ENCODE measurements at regions not wholly inside any gene's neighbourhood (a gene's known extent, or its start where the extent isn't known, plus 50 kb on each side); places are given as distances from the start of the nearest gene placed in this dataset.

DNA sequence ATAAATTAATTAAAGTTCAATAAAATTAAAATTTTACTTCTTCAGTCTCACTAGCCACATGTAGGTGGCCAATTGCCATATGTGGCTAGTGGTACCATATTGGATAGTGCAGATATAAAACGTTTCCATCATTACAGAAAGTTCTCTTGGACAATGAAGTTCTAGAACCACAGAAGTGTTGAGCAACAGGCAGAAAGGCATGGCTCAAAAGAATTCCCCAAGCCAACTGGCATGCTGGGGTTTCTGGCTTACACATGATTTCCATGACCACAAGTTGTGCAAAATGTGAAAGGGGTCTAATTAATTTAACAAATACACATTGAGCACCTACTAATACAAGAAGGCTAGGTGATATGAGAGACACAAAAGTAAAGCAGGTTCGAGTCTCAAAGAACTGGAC lies 72.2 kb upstream of the CDC42BPA start:
- Histone ChIP-seq H3K27ac (no peak overlapping the region), H3K27me3 (no peaks in the 10 kb centered on the region), H3K4me3 (no peak overlapping the region), H3K9me3 (no peaks in the 10 kb centered on the region), H3K36me3 (no peaks in the 10 kb centered on the region), H3K4me1 (no peaks in the 10 kb centered on the region)
- ATAC-seq: no peak
- TF ChIP-seq, protein P1, sequence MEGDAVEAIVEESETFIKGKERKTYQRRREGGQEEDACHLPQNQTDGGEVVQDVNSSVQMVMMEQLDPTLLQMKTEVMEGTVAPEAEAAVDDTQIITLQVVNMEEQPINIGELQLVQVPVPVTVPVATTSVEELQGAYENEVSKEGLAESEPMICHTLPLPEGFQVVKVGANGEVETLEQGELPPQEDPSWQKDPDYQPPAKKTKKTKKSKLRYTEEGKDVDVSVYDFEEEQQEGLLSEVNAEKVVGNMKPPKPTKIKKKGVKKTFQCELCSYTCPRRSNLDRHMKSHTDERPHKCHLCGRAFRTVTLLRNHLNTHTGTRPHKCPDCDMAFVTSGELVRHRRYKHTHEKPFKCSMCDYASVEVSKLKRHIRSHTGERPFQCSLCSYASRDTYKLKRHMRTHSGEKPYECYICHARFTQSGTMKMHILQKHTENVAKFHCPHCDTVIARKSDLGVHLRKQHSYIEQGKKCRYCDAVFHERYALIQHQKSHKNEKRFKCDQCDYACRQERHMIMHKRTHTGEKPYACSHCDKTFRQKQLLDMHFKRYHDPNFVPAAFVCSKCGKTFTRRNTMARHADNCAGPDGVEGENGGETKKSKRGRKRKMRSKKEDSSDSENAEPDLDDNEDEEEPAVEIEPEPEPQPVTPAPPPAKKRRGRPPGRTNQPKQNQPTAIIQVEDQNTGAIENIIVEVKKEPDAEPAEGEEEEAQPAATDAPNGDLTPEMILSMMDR (IDR thresholded peaks at IDR 0.05): no peak
- DNase-seq: no peak
- intact Hi-C loops (cut with DNase I): no loop called here

DNA sequence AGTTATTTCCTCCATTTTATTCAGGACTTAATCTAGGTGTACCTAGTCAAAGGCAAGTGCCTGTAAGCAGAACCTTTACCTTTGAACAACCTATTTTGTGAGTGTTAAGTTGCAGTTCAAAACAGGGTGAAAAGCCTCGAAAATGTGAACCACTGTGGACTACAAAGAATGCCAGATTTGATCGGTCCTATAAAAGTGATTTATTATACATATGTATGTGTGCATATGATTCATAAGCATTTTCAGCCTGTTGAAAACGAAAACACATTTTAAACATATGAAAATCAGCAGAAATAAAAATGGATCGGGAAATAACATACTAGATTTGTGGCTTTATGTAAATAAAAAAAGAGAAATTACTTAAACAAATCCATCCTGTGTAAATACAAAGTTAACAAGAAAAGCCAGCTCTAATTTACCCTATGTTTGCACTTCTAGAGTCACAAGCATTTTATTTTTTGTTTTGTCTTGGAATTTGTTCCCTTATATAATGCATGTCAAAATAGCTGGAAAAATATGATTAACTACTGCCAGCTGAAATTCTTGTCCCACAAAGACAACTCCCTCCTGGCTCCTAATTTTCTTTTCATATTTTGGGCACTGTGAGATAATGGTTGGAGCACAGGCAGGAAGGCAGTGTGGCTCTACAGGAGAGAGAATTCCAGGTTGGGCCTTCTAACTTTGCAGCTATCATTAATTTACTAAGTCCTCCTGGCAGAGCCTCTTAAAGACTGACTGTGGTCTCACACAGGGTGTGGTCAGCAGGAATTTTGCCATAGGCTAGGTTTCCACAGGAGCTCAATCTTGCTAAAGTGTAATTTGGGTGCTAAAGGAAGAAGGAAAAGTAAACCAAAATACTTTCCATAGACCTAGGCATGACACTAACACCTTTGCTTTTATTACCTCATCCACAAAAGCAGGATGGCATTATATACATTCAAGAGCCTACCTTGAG lies 70.2 kb upstream of the CDC42BPA start:
- Histone ChIP-seq H3K27ac (no peak overlapping the region), H3K9me3 (no peaks in the 10 kb centered on the region), H3K27me3 (no peaks in the 10 kb centered on the region), H3K36me3 (no peaks in the 10 kb centered on the region), H3K4me3 (no peak overlapping the region), H3K4me1 (no peaks in the 10 kb centered on the region)
- TF ChIP-seq, protein P1 (IDR thresholded peaks at IDR 0.05): no peak
- DNase-seq (no peak), ATAC-seq (no peak)
- intact Hi-C loops (cut with DNase I): no loop called here

DNA sequence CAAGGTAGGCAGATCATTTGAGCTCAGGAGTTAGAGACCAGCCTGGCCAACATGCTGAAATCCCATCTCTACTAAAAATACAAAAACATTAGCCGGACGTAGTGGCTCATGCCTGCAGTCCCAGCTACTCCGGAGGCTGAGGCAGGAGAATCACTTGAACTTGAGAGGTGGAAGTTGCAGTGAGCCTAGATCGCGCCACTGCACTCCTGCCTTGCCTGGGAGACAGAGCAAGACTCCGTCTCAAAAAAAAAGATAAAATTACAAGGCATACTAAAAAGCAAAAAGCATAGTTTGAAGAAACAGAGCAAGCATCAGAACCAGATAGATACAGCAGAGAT lies 61.2 kb upstream of the CDC42BPA start:
- no peaks in the 10 kb centered on the region for H3K36me3 ChIP-seq
- no peak for ATAC-seq
- intact Hi-C loops (cut with DNase I): no loop called here
- H3K4me1 ChIP-seq: no peaks in the 10 kb centered on the region
- H3K9me3 ChIP-seq: no peaks in the 10 kb centered on the region
- H3K27me3 ChIP-seq: no peaks in the 10 kb centered on the region
- TF ChIP-seq, protein P1 (IDR thresholded peaks at IDR 0.05): no peak
- H3K27ac ChIP-seq: no peak overlapping the region
- H3K4me3 ChIP-seq: no peak overlapping the region
- DNase-seq: no peak

DNA sequence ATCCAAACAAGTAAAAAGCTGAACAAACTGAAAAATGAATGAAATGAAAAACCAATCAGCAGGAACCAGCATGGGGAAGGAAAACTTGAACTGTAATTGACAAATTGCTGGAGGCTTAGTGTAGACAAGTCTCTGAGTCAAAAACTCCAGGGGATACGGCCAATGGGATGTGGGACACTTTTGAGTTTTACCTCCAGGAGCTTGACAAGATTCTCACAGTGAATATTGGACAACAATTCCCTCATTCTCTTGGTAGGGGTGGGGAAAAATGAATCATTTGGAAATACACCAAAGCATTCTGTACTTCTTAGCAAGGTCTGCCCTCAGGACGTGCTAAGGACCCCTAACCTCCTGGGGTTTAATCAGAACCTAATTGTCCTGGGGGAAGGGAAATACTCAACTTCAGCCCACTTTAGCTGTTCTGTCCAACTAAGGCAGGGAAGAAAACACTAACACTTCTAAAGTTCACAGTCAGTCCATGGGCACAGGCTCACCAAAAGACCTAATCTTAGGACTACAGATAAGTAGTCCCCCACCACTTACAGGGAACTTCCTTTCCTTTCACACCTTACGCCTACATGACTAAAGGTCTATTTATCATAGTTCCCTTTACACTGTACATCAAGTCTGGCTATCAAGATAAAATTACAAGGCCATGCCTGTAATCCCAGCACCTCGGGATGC lies 60.7 kb upstream of the CDC42BPA start:
- H3K4me1 ChIP-seq: no peaks in the 10 kb centered on the region
- intact Hi-C loops (cut with DNase I): no loop called here
- DNase-seq: no peak
- H3K27ac ChIP-seq: no peak overlapping the region
- H3K36me3 ChIP-seq: no peaks in the 10 kb centered on the region
- no peaks in the 10 kb centered on the region for H3K27me3 ChIP-seq
- H3K4me3 ChIP-seq: no peak overlapping the region
- ATAC-seq: no peak
- no peaks in the 10 kb centered on the region for H3K9me3 ChIP-seq
- TF ChIP-seq, protein P1 (IDR thresholded peaks at IDR 0.05): no peak

DNA sequence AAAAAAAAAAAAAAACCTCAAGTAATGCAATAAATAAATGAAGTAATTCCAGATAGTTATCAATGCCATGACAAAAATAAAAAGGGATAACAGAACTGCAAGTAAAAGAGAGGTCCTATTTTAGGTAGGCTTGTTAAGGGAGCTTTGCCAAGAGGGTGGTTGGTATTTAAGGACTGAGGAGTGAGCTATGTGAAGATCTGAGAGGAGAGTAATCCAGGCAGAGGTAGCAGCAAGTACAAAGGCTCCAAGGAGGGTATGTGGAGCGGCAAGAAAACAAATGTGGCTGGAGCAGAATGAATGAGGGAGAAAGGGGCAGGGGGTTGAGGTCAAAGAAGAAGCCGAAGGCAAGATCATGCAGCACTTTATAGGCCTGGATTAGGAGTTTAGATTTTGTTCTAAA lies 59.9 kb upstream of the CDC42BPA start:
- intact Hi-C loops (cut with DNase I): no loop called here
- H3K9me3 ChIP-seq: no peaks in the 10 kb centered on the region
- ATAC-seq (no peak), DNase-seq (no peak)
- no peaks in the 10 kb centered on the region for H3K27me3 ChIP-seq
- no peak overlapping the region for H3K4me3 ChIP-seq
- no peaks in the 10 kb centered on the region for H3K4me1 ChIP-seq
- no peak overlapping the region for H3K27ac ChIP-seq
- no peaks in the 10 kb centered on the region for H3K36me3 ChIP-seq
- TF ChIP-seq, protein P1 (IDR thresholded peaks at IDR 0.05): no peak

All from upper lobe of right lung (tissue), 1 donor.